Neural cell (in vitro differentiated cells): ENCODE measurements at regions not wholly inside any gene's neighbourhood (a gene's known extent, or its start where the extent isn't known, plus 50 kb on each side); places are given as distances from the start of the nearest gene placed in this dataset.

ENCODE experiments used
- H2AFZ ChIP-seq: fragments of 200-600, 300-800 bp; sonication (generic), shearing (Covaris generic); 2 replicates; pipeline ENCODE4 v1.6.0; 2014; ENCODE audit warnings: low read depth, mild to moderate bottlenecking, antibody characterized with exemption, low read length, moderate library complexity
- H3F3A ChIP-seq: fragments of 200-600 bp; shearing (Covaris generic); 2 replicates; pipeline ENCODE4 v1.6.1; 2016; ENCODE audit warnings: mild to moderate bottlenecking, moderate library complexity, mixed read lengths, antibody characterized with exemption, low read length; ENCODE audit not compliant: insufficient read depth, poor library complexity, severe bottlenecking
- H3K27ac ChIP-seq: fragments of 200-600, 300-800 bp; sonication (generic), shearing (Covaris generic); 2 replicates; pipeline ENCODE4 v1.5.1; 2014; ENCODE audit warnings: mild to moderate bottlenecking, low read length, moderate library complexity
- H3K27me3 ChIP-seq: fragments of 300-800, 200-600 bp; sonication (generic), shearing (Covaris generic); 2 replicates; pipeline ENCODE4 v1.6.0; 2014; ENCODE audit warnings: mild to moderate bottlenecking, low read depth, low read length, moderate library complexity; ENCODE audit not compliant: insufficient read depth
- H3K36me3 ChIP-seq: fragments of 300-800, 200-600 bp; sonication (generic), shearing (Covaris generic); 2 replicates; pipeline ENCODE4 v1.5.1; 2014; ENCODE audit warnings: mild to moderate bottlenecking, antibody characterized with exemption, low read length, moderate library complexity; ENCODE audit not compliant: insufficient read depth
- H3K4me2 ChIP-seq: fragments of 300-800, 200-600 bp; sonication (generic), shearing (Covaris generic); 2 replicates; pipeline ENCODE4 v1.6.0; 2014; ENCODE audit warnings: mild to moderate bottlenecking, low read length
- H3K4me3 ChIP-seq: fragments of 300-800, 200-600 bp; sonication (generic), shearing (Covaris generic); 2 replicates; pipeline ENCODE4 v1.5.1; 2014; ENCODE audit warnings: mild to moderate bottlenecking, low read length, moderate library complexity
- H3K79me2 ChIP-seq: fragments of 200-600 bp; shearing (Covaris generic); replicated peaks from 2 replicates; pipeline ENCODE4 v1.6.0; 2014; ENCODE audit warnings: mild to moderate bottlenecking, low read length, moderate library complexity; ENCODE audit not compliant: insufficient read depth
- H3K9ac ChIP-seq: fragments of 300-800, 200-600 bp; sonication (generic), shearing (Covaris generic); 2 replicates; pipeline ENCODE4 v1.6.1; 2016; ENCODE audit warnings: mild to moderate bottlenecking, low read length, mixed read lengths
- H3K9me2 ChIP-seq: fragments of 200-600 bp; shearing (Covaris generic); 2 replicates; pipeline ENCODE4 v1.6.1; 2016; ENCODE audit warnings: mild to moderate bottlenecking, low read length, mixed read lengths; ENCODE audit not compliant: insufficient read depth
- H3K9me3 ChIP-seq: fragments of 200-600, 300-800 bp; sonication (generic), shearing (Covaris generic); 2 replicates; pipeline ENCODE4 v1.6.1; 2016; ENCODE audit warnings: mild to moderate bottlenecking, mixed run types, low read length, moderate library complexity, mixed read lengths
- H4K20me1 ChIP-seq: fragments of 200-600 bp; shearing (Covaris generic); 2 replicates; pipeline ENCODE4 v1.6.1; 2016; ENCODE audit warnings: mild to moderate bottlenecking, mixed run types; ENCODE audit not compliant: insufficient read depth
- CTCF ChIP-seq: fragments of 450-650 bp; IDR thresholded peaks from 2 replicates; pipeline ENCODE4 v1.5.1; 2014; ENCODE audit warnings: antibody characterized with exemption, mild to moderate bottlenecking, moderate library complexity; ENCODE audit not compliant: poor library complexity, severe bottlenecking
- EP300 ChIP-seq: fragments of 450-650 bp; conservative IDR thresholded peaks from 2 replicates; pipeline ENCODE4 v1.6.1; 2014; ENCODE audit warnings: antibody characterized with exemption, mild to moderate bottlenecking, moderate library complexity; ENCODE audit not compliant: poor library complexity, severe bottlenecking
- EZH2 ChIP-seq: fragments of 200-600, 300-800 bp; shearing (Covaris generic), sonication (generic); IDR thresholded peaks from 2 replicates; pipeline ENCODE4 v1.6.1; 2014; ENCODE audit warnings: antibody characterized with exemption, low read length, borderline replicate concordance, mild to moderate bottlenecking; ENCODE audit not compliant: insufficient read depth, poor library complexity, severe bottlenecking
- MXI1 ChIP-seq: fragments of 450-650 bp; conservative IDR thresholded peaks from 2 replicates; pipeline ENCODE4 v1.6.1; 2014; ENCODE audit warnings: antibody characterized with exemption, mild to moderate bottlenecking; ENCODE audit not compliant: poor library complexity, severe bottlenecking
- POLR2AphosphoS5 ChIP-seq: IDR thresholded peaks from 2 replicates; pipeline ENCODE4 v1.6.1; 2012
- RAD21 ChIP-seq: fragments of 450-650 bp; conservative IDR thresholded peaks from 2 replicates; pipeline ENCODE4 v1.6.1; 2014; ENCODE audit warnings: antibody characterized with exemption, mild to moderate bottlenecking, moderate library complexity
- SMC3 ChIP-seq: fragments of 450-650 bp; conservative IDR thresholded peaks from 2 replicates; pipeline ENCODE4 v1.6.1; 2014; ENCODE audit warnings: antibody characterized with exemption, mild to moderate bottlenecking, moderate library complexity; ENCODE audit not compliant: poor library complexity
- TAF1 ChIP-seq: IDR thresholded peaks from 2 replicates; pipeline ENCODE4 v1.6.1; 2012; ENCODE audit warnings: low read depth
- TF ChIP-seq, protein P1 (sequence below): IDR thresholded peaks from 2 replicates; pipeline ENCODE4 v1.6.1; 2012; ENCODE audit warnings: borderline replicate concordance

- no peak overlapping the region for H3K27ac ChIP-seq
- H4K20me1 ChIP-seq = no peaks in the 10 kb centered on the region
- no peaks in the 10 kb centered on the region for H3K9me3 ChIP-seq
- no peak overlapping the region for H2AFZ ChIP-seq
- H3K9ac ChIP-seq = no peak overlapping the region
- no peaks in the 10 kb centered on the region for H3K36me3 ChIP-seq
- TF ChIP-seq SMC3 (no peak), EZH2 (no peak)
- no peak overlapping the region for H3K4me2 ChIP-seq
- H3F3A ChIP-seq = no peaks in the 10 kb centered on the region
- H3K9me2 ChIP-seq = no peaks in the 10 kb centered on the region
- no peak overlapping the region for H3K4me3 ChIP-seq
- no peaks in the 10 kb centered on the region for H3K27me3 ChIP-seq
- no peaks in the 10 kb centered on the region for H3K79me2 ChIP-seq
Observed at GRCh38 chrX:92241249-92241648, 462.1 kb downstream of the PCDH11X start.

DNA sequence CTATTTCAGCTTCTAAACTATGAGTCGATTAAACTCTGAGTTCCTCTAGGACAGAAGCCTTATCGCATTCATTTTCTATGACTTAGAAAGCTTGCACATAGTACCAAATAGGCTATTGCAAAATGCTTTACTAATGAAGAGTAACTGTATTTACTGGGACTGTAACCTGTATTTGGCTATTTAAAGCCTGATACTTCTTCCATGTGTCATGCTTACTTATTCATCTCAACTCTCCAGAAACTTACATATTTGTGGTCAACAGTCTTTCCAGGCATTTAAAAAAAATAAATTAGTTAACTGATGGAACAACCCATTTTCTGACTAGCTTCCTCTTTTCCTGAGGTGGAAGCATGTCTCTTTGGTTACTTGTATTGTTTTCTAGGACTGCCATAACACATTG is 467.9 kb downstream of the PCDH11X start:
- Histone ChIP-seq H3K27ac (no peak overlapping the region), H3K27me3 (no peaks in the 10 kb centered on the region), H3K36me3 (no peaks in the 10 kb centered on the region), H3K4me3 (no peak overlapping the region), H3K9ac (no peak overlapping the region), H3K79me2 (no peaks in the 10 kb centered on the region), H3F3A (no peaks in the 10 kb centered on the region), H4K20me1 (no peaks in the 10 kb centered on the region), H3K9me3 (no peaks in the 10 kb centered on the region), H2AFZ (no peak overlapping the region), H3K4me2 (no peak overlapping the region), H3K9me2 (no peaks in the 10 kb centered on the region)
- TF ChIP-seq TAF1 (no peak), CTCF (no peak), POLR2AphosphoS5 (no peak), SMC3 (no peak), MXI1 (no peak), EZH2 (no peak), RAD21 (no peak), EP300 (no peak)
- TF ChIP-seq, protein P1, sequence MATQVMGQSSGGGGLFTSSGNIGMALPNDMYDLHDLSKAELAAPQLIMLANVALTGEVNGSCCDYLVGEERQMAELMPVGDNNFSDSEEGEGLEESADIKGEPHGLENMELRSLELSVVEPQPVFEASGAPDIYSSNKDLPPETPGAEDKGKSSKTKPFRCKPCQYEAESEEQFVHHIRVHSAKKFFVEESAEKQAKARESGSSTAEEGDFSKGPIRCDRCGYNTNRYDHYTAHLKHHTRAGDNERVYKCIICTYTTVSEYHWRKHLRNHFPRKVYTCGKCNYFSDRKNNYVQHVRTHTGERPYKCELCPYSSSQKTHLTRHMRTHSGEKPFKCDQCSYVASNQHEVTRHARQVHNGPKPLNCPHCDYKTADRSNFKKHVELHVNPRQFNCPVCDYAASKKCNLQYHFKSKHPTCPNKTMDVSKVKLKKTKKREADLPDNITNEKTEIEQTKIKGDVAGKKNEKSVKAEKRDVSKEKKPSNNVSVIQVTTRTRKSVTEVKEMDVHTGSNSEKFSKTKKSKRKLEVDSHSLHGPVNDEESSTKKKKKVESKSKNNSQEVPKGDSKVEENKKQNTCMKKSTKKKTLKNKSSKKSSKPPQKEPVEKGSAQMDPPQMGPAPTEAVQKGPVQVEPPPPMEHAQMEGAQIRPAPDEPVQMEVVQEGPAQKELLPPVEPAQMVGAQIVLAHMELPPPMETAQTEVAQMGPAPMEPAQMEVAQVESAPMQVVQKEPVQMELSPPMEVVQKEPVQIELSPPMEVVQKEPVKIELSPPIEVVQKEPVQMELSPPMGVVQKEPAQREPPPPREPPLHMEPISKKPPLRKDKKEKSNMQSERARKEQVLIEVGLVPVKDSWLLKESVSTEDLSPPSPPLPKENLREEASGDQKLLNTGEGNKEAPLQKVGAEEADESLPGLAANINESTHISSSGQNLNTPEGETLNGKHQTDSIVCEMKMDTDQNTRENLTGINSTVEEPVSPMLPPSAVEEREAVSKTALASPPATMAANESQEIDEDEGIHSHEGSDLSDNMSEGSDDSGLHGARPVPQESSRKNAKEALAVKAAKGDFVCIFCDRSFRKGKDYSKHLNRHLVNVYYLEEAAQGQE = no peak

GRCh38 chrX:92249125-92249524 is 469.9 kb downstream of the PCDH11X start:
- TF ChIP-seq SMC3 (no peak), EP300 (peak; percentile 24), MXI1 (no peak)
- TF ChIP-seq, protein P1 = no peak
- Histone ChIP-seq H4K20me1 (no peaks in the 10 kb centered on the region), H3K9ac (no peak overlapping the region), H3F3A (no peaks in the 10 kb centered on the region), H3K4me2 (no peak overlapping the region), H3K27ac (no peak overlapping the region), H3K9me3 (no peaks in the 10 kb centered on the region), H3K9me2 (no peaks in the 10 kb centered on the region), H3K4me3 (no peak overlapping the region), H3K27me3 (no peaks in the 10 kb centered on the region), H3K36me3 (no peaks in the 10 kb centered on the region), H2AFZ (no peak overlapping the region), H3K79me2 (no peaks in the 10 kb centered on the region)
